Glomerular visceral epithelial cell (primary cell): ENCODE measurements at regions not wholly inside any gene's neighbourhood (a gene's known extent, or its start where the extent isn't known, plus 50 kb on each side); places are given as distances from the start of the nearest gene placed in this dataset.
"Not testable (repeated sequence)": the region's sequence is repeated elsewhere in the genome, so short reads cannot be mapped to it uniquely, and the experiment has no call there.

ENCODE experiments used
- DNase-seq: peaks from one replicate; pipeline ENCODE4 v3.0.0-alpha.2; 2016; ENCODE audit errors: extremely low spot score

DNA sequence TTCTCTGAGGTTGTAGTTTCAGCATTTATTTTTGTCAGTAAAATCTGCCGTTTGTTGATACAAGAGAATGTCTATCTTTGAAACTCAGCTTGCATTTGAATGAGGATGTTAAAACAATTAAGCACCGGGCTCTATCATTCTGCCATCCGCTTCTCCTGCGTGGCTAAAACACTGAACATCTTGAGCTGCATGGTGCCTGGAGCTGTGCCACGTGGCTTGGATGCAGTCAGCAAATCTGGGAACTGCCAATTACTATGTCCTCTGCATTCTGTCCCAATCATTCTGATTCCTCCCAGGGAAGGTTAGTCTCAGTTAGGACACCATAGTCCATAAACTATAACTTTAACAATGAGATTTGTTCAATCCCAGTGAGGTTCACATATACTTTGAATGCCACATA lies 598.4 kb downstream of the FBXO15 start:
- DNase-seq = no peak

DNA sequence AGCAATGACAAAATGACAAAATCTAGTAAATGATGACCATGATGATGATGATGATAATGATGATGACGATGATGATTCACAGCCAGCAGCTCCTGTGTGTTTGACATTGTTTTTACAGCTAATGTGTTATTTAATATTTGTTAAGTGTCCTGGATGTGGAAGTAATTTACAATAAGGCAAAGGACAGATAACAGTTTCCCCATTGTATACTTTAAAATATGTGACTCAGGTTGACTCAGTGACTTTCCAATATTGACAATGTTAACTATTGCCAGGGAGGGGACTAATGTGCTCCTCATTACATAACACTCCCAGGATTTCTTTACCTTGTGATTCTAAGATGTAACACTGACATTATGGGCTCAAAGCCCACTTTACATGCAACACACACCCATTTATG lies 602.2 kb downstream of the FBXO15 start:
- no peak for DNase-seq

DNA sequence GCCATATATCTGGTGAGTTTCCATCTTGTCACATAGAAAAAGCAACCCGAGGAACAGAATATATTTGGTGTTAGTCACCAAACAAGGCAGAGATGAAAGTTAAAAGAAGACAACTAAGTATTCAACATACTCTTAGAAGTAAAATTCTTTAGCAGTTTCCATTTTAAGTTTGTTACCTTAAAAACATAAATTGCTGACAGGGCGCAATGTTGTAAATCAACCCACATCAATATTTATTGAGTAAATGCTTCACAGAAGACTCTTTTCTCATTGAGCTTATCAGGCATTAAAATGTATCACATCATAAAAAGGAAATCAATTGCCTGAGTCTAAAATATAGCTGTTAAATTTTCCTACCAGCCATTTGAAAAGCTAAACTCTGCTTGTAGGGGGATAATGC lies 603.0 kb downstream of the FBXO15 start:
- DNase-seq = no peak

DNA sequence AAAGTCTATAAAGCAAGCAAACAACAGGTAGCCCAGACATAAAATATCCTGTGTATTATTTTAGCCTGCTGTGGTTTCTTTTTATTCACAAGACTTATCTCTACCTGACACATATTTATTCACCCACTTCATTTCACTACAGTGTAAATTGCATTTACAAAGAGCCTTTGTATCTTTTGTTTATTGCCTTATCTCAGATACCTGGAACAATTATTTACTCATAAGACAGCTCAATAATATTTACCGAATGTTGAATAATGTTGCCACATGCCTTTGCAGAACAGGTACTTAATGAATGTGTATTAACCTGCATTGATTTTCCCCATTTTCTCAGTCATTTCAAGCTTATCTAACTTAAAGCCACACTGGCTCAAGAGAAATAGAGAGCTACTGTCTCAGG lies 603.6 kb downstream of the FBXO15 start:
- DNase-seq = no peak

DNA sequence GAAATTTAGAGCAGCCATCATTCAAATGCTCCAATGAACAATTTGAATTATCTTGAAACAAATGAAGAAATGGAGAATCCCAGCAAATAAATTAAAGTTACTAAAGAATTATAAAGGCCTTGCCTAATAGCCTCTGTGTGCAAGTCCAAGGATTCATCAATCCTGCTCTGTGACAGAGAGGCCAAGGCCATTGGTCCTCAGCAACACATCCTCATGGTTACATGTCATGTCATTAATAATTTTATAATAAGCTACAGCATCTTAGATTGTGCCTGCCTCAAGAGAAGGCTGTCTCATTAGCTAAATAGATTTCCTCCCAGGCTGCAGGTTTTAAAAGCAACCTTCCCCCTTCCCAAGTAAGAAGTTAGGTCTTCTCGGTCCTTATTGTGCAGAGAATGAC lies 611.6 kb downstream of the FBXO15 start:
- DNase-seq = no peak

DNA sequence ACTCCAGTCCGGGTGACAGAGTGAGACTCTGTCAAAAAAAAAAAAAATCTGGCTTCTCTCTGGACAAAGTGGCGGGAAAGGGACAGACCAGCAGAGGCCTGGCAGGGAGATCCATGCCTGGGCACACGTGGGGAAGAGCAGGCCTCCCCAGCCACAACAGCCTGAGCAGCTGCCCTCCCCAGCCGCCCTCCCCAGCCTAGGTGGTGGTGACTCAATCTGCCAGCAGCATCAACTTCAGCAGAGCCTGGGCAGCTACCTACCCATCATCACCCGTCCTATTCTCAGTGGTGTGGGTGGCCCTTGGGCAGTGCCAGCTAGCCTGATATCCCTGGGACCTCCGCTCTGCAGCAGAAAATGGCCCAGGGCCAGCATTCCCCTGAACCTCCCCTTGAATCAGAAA lies 612.4 kb downstream of the FBXO15 start:
- DNase-seq = peak; percentile 3

DNA sequence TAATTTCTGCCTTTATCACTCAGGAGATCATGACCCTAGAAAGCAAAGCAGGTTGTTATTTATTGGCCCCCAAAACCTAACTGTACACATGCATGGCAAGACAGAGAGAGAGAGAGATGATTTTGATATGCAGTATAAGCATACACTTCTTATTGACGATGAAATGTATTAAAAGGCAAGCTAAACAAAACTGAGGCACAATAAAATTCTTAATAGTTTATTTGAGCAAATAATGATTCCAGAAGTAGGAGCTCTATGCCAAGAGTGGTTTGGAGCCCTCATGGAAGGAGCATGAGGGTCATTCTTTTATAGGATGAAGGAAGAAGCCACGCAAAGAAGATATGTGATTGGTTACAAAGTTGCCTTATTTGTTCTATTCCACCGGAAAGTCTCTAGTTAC lies 616.0 kb downstream of the FBXO15 start:
- no peak for DNase-seq

DNA sequence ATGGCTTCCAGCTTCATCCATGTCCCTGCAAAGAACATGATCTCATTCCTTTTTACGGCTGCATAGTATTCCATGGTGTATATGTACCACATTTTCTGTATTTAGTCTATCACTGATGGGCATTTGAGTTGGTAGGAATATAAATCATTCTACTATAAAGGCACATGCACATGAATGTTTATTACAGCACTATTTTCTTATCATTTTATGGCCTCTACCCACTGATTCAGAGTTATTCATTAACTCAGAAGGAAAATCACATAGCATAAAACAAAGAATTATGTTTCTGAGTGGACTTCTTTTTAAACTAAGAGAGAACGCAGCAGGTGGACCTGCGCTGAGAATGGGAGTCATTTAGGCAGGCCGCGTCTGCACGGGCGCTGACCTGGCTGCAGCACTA lies 619.6 kb downstream of the FBXO15 start:
- DNase-seq = no peak

DNA sequence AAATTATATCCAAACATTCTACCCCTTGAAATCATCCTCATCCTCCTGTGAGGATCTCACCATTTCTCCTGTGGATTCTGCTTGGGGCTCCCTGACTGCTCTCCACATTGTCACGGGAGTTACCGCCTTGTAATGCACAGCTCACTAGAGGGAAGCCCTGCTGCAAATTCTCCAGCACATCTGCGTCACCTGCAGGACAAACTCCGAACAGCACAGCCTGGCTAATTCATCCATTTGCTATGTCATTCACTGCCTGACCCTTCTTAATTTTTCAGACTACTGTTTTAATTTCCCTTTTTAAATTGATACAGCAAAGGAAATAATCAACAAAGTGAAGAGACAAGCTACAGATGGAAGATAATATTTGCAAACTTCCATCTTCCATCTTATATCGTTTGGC lies 627.4 kb downstream of the FBXO15 start:
- DNase-seq = no peak

DNA sequence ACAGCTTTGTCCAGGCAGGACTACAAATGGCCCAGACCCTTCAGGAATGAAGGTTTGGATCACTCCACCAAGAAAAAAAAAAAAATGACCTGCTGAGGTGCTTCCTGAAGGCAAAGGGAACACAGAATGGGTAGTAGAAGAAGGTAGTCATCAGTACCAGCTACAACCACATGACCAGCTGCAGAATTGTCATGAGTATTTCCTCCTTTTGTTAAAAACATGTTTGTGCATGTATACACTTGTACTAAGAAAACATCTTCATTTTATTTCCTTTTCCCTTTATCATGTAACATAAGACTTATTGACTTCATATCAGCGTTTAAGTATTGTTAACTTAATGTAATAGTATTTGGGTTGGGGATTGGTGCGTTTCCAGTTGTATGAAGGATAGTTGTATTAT lies 631.6 kb downstream of the FBXO15 start:
- DNase-seq = not testable (repeated sequence)

DNA sequence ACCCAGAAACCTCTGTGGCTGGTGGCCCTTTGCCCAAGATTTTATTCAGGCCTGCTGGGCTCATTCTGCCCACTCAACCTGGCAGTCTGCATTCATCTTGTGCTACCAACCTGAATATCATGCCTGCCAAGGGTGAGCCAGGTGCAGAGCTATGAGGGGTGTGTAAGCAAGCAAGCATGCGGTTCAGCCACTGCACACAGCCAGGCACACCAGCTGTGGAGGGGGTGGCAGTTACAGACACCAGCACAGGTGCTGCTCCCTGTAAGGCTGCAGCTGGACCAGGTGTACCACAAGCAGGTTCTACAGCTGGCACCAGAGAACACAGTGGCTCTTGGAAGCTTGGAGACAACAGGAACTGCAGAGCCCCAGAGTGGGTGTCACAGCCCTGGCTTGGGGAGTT lies 633.2 kb downstream of the FBXO15 start:
- DNase-seq = no peak

DNA sequence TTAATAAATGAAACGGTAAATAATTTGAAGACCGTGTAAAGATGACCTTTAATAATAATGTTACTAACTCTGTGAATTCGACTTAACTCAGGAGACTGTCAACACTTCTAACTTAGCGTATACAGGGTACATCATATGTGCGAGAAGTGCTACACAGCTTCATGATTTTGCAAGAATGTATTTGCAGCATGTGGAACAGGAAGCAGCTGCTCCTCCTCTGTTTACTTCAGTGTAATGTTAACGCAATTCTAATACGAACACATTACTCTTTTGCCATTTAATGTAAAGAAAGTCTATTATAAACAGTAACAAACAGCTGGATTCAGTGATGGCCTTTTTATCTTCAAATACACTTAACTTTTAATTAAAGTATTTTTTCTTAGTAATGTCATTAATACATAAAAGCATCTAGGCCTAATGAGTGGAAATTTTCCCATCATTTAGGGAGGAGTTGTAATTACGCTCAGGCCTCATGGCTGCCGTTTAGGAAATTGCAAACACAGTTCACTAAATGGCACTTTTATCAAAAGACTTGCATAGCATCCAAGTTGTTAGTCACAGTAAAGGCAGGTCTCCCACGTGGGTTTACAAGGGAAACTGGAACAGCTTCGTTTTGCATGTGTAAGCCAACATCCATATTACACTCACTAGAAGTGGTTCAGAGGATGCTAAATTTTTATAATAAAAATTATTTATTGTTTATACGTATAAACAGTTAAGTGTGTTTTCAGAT lies 635.7 kb downstream of the FBXO15 start:
- no peak for DNase-seq

DNA sequence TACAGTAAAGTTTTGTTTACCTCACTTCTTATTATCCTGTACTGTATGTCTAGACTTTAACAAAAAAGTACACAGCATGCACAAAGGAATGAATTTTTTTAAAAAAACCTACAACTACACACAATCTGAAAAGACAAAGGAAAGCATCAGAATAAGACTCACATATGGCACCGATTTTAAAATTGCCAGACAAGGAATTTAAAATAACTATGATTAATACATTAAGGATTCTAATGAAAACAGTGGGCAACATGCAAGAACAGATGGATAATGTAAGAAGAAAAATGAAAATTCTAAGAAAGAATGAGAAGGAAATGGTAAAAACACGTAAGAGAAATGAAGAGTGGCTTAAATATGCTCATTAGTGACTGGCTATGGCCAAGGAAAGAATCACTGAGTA lies 638.2 kb downstream of the FBXO15 start:
- no peak for DNase-seq

DNA sequence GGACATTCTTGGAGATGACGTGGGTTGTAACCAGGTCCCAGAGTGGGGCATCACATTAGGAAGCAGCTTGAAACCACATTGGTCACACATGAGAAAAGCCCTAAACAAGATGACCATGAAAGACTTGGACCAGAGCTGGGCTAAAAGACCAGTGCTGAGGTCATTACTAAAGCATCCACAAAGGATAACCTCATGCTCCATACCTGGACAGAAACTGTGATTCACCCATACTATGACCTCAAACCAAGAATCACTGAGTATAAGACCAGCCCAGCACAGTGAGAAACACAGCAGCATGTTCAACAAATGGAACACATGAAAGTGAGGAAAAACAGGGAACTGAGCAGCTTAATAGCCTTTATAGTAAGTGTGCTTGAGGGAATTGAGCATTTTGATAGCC lies 635.5 kb upstream of the NETO1 start:
- peak; percentile 11 for DNase-seq

DNA sequence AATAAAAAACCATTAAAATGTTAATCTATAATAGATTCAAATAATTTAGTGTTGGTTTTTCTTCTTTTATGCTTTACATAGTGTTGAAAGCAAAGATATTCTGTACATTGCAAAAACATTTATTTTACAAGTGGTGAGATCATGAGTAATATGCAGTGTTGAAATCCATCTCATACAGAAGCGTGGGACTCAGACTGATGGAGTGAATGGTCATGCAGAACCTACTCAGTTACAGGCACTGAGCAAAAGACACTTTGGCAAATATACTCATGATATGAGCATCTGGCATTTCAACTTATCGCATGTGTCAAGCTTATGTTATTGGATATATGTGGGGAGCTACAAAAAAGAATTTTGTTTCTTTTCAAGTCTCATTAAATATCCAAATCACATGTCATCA lies 620.2 kb upstream of the NETO1 start:
- no peak for DNase-seq

DNA sequence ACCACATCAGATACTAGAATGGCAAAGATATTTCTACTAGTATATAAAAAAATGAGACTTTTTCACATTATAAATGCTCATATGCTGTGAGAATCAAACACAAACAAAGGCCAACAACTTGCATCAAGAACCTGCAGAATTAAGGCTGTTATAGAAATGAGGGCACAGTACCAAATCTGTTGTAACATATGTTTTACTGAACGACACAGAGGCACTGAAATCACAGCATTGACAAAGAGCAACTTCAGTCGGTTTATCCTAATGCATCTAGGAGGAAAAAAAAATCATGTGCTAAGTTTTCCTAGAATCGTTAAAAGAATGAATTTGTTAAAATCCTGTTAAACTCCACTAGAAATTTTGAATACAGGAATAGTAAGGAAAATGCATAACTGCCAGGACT lies 617.4 kb upstream of the NETO1 start:
- DNase-seq = no peak

DNA sequence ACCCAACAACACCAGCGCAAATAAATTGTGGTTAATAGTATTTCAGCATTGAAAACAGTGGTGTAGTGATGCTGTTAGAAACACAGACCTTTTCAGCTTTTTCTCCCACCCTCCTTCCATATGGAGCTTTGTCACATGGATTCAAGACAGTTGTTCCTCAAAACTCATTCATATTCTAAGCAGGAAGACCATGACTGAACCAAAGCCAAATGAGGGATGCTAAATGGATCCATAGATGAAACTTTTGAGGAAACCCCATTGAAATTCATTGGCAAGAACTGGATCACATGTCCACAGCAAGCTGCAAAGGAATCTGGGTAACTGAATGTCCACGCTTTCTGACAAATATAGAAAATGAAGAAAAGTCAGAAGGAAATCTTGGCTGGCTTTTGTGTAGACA lies 615.1 kb upstream of the NETO1 start:
- DNase-seq = no peak

DNA sequence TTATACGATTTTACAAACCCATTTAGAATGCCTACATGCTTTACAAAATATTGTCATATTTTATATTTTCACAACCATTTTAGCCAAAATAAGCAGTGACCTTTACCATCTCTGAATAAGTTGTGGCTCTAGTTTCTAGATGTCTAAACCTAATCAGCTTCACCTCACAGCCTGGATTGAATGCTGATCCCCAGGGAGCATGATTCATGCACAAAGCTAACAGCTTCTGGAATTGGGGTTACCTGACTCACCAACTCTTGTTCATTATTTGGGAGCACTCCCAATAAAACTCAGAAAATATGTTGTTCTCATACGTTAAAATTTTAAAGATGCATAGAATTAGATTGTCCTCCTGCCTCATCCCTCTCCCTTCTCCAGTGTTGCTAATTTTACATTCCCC lies 611.7 kb upstream of the NETO1 start:
- no peak for DNase-seq

DNA sequence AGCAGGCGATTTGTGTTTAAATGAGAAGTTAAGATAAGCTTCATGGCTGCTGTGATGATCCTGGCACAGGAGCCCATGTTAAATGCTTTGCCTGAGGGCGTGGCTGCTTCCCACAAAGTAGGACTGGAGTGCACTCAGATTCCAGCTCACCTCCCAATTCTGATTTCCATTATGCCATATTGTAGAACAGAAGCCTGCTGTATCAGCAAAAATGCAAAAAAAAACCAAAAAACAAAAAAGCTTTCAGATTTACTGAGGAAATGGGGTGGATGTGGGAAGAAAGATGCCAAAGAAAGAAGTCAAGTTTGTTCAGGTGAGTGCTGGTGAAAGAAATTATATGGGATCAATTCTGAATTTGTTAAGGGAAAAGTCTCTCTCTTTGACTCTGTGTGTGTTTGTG lies 610.4 kb upstream of the NETO1 start:
- no peak for DNase-seq

DNA sequence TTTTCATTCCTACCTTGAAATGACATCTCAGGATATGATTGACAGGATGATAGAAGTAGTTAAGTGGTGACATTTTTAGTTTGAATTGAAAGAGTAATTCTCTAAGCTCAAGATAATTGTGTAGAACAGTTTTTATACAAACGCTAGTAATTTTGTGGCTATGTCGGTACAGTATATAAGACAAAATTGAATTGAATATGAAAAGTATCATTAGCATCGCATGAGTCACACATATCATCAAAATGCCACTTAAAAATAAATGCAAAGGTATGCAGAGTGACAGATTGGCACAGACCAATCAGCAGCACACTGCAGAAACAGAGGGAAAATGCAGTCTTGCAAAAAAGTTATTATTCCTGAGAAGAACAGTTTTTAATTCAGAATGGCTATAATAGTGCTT lies 608.2 kb upstream of the NETO1 start:
- DNase-seq = no peak

DNA sequence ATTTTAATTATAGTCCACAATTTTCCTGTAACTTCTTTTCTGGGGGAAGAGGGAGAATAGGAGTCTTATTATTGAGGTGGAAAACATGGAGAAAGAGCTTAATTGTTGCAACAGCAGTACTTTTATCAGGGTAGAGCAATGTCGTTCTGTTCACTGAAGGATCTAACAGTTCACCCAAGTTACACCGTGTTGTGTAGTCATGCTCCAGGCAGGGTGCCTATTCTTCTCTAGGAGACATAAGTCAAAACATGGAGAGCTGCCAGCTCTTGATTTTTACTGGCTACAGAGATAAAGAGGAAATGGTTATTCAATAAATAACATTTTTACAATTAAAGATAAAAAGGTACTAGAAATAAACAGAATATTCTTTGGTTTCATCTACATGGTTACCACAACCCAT lies 594.3 kb upstream of the NETO1 start:
- no peak for DNase-seq

DNA sequence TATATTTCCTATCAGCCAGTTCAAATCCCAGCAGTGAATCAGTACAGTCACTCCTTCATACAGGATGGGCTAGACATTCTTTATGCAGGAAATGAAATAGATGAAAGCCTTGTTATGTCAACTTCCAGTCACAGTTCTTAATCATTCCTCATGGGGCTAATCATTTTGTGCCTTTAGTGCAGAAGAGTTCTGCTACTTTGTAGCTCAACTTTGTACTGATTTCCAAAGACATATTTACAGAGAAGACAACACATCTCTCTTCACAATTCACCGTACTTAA lies 593.9 kb upstream of the NETO1 start:
- DNase-seq = no peak

DNA sequence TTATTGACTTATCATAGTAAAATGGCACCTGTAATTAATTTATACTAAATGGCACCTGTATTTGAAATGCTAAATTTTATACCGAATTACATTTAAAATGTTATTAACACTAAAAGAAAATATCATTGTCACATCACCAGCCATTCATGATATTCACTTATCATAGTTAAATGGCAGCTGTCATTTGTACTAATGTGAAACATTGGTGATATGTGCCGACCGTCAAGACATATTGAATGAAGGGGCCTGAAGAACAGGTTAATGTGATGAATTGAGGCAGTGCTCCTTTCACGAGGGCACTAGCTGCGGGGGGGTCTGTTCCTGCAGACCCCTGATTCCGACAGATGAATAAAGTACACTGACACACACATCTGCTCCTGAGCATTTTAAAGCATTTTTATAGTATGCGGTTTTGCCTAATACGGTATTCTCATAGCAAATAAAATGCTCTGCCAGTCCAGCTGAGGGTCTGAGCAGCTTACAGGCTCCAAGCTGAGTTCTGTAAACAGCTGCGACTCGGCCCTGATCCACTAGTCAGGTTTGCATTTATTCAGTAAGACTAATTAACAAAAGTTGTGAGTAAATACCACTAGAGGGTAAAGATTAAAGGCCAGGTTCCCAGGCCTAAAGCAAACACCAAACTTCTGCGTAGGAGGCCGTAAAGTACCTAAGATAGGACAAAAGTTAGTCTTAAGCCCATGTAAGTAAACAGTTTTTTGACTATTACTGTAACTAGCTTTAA lies 593.4 kb upstream of the NETO1 start:
- no peak for DNase-seq
